Dermis blood vessel endothelial cell (primary cell): ENCODE measurements at regions not wholly inside any gene's neighbourhood (a gene's known extent, or its start where the extent isn't known, plus 50 kb on each side); places are given as distances from the start of the nearest gene placed in this dataset.
A peak's percentile ranks its signal among the peaks of the same experiment; 100 is the strongest.

Experiments used
- DNase-seq: peaks from one replicate; pipeline ENCODE4 v3.0.0; 2010

- no peak for DNase-seq
These were observed 195.1 kb downstream of the IRF8 start for GRCh38 chr16:86093801-86094750.

- DNase-seq: no peak
These were observed 196.3 kb downstream of the IRF8 start for GRCh38 chr16:86095131-86095752.

GRCh38 chr16:86095906-86096485 lies 197.0 kb downstream of the IRF8 start:
- DNase-seq: no peak

GRCh38 chr16:86096850-86097249 lies 197.9 kb downstream of the IRF8 start:
- DNase-seq: no peak

GRCh38 chr16:86099326-86099725 lies 200.4 kb downstream of the IRF8 start:
- DNase-seq: no peak

GRCh38 chr16:86100205-86101136 lies 201.5 kb downstream of the IRF8 start:
- DNase-seq: no peak

- DNase-seq: no peak
These were observed 202.4 kb downstream of the IRF8 start for GRCh38 chr16:86101137-86101896.

- no peak for DNase-seq
These were observed 202.9 kb downstream of the IRF8 start for GRCh38 chr16:86101897-86102157.

- DNase-seq: no peak
These were observed 204.4 kb downstream of the IRF8 start for GRCh38 chr16:86103320-86103719.

- DNase-seq: no peak
These were observed 205.6 kb downstream of the IRF8 start for GRCh38 chr16:86104537-86105048.

- no peak for DNase-seq
These were observed 208.4 kb downstream of the IRF8 start for GRCh38 chr16:86107215-86107825.

GRCh38 chr16:86108062-86108461 lies 209.1 kb downstream of the IRF8 start:
- no peak for DNase-seq

- no peak for DNase-seq
These were observed 211.2 kb downstream of the IRF8 start for GRCh38 chr16:86110134-86110533.

GRCh38 chr16:86110726-86111125 lies 211.8 kb downstream of the IRF8 start:
- DNase-seq: no peak

GRCh38 chr16:86112178-86112577 lies 213.2 kb downstream of the IRF8 start:
- DNase-seq: no peak

- no peak for DNase-seq
These were observed 218.3 kb downstream of the IRF8 start for GRCh38 chr16:86117235-86117634.

GRCh38 chr16:86117756-86118155 lies 218.8 kb downstream of the IRF8 start:
- no peak for DNase-seq

- no peak for DNase-seq
These were observed 219.7 kb downstream of the IRF8 start for GRCh38 chr16:86118467-86119307.

- DNase-seq: peak; percentile 3
These were observed 221.5 kb downstream of the IRF8 start for GRCh38 chr16:86120201-86121192.
